ENCODE measurements at regions not wholly inside any gene's neighbourhood (a gene's known extent, or its start where the extent isn't known, plus 50 kb on each side); places are given as distances from the start of the nearest gene placed in this dataset.

DNA sequence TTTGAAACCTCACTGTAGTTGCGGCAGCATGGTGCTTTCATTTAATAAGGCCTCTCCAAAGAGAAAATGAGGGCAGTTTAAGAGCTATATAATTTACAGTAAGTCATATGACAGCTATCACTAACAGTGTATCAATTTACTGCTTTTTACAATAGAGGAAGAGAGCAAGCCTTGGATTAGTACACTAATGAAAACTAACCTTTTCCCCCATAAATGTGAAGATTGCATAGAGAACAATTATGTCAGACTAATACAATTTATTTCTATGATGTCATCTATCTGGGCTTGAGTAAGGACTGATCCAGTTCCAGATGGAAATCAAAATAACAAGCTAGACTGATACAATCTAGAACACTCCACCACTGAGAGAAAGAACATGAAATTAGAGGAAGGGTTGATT, 78.1 kb upstream of the FAM83B start:
- TF ChIP-seq EZH2 (IDR thresholded peaks at IDR 0.05) (no peak), POLR2AphosphoS5 (IDR thresholded peaks at IDR 0.05; ENCODE audit: borderline replicate concordance, low read depth, low read length) (no peak), FOXP2 (optimal IDR thresholded peaks at IDR 0.05; ENCODE audit: control extremely low read depth, extremely low read length, insufficient read depth) (no peak)

Data from SK-N-MC (cell line).